Muscle layer of duodenum (tissue), 2 donors: ENCODE measurements at regions not wholly inside any gene's neighbourhood (a gene's known extent, or its start where the extent isn't known, plus 50 kb on each side); places are given as distances from the start of the nearest gene placed in this dataset.
"Not testable (repeated sequence)": the region's sequence is repeated elsewhere in the genome, so short reads cannot be mapped to it uniquely, and the experiment has no call there.

Experiments used
- H3K27ac ChIP-seq: one replicate; pipeline ENCODE4 v1.7.0; 2013; ENCODE audit warnings: mild to moderate bottlenecking, low read length
- H3K27me3 ChIP-seq: one replicate; pipeline ENCODE4 v1.7.0; 2013; ENCODE audit warnings: low read depth, mild to moderate bottlenecking, control low read depth, low read length
- H3K36me3 ChIP-seq, 2 donors: one replicate each; pipeline ENCODE4 v1.7.0; 2013; ENCODE audit warnings: low read length in 2 of 2, control low read depth in 1 of 2, mild to moderate bottlenecking in 1 of 2; ENCODE audit not compliant: insufficient read depth in 2 of 2, control insufficient read depth in 1 of 2
- H3K4me1 ChIP-seq, 2 donors: one replicate each; pipeline ENCODE4 v1.7.0; 2013; ENCODE audit warnings: low read length in 2 of 2, mild to moderate bottlenecking in 2 of 2, control low read depth in 1 of 2, moderate library complexity in 1 of 2; ENCODE audit not compliant: insufficient read depth in 2 of 2, control insufficient read depth in 1 of 2
- H3K4me3 ChIP-seq, 2 donors: one replicate each; pipeline ENCODE4 v1.7.0; 2013; ENCODE audit warnings: low read length in 2 of 2, low read depth in 1 of 2, mild to moderate bottlenecking in 1 of 2
- H3K9me3 ChIP-seq, 2 donors: one replicate each; pipeline ENCODE4 v1.7.0; 2013; ENCODE audit warnings: low read length in 2 of 2, control low read depth in 1 of 2, mild to moderate bottlenecking in 1 of 2; ENCODE audit not compliant: control insufficient read depth in 1 of 2
- donor health status: healthy.

GRCh38 chr2:53064154-53064553 is 703.5 kb upstream of the CHAC2 start:
- H3K4me1 ChIP-seq = no peaks in the 10 kb centered on the region
- H3K9me3 ChIP-seq = no peaks in the 10 kb centered on the region
- no peak overlapping the region for H3K27ac ChIP-seq
- no peaks in the 10 kb centered on the region for H3K36me3 ChIP-seq
- no peak overlapping the region for H3K4me3 ChIP-seq
- no peaks in the 10 kb centered on the region for H3K27me3 ChIP-seq

- H3K9me3 ChIP-seq = no peaks in the 10 kb centered on the region
- no peaks in the 10 kb centered on the region for H3K36me3 ChIP-seq
- H3K27me3 ChIP-seq = no peaks in the 10 kb centered on the region
- H3K4me1 ChIP-seq = no peaks in the 10 kb centered on the region
- H3K4me3 ChIP-seq = no peak overlapping the region
- no peak overlapping the region for H3K27ac ChIP-seq
These were observed 709.1 kb upstream of the CHAC2 start for GRCh38 chr2:53058526-53058925.

- Histone ChIP-seq H3K27me3 (no peaks in the 10 kb centered on the region), H3K9me3 (no peaks in the 10 kb centered on the region), H3K4me3 (no peak overlapping the region), H3K4me1 (no peaks in the 10 kb centered on the region), H3K36me3 (no peaks in the 10 kb centered on the region), H3K27ac (no peak overlapping the region)
These were observed 713.7 kb upstream of the CHAC2 start for GRCh38 chr2:53053937-53054336.

GRCh38 chr2:53051157-53051556 is 716.4 kb upstream of the CHAC2 start:
- Histone ChIP-seq H3K27ac (no peak overlapping the region), H3K36me3 (no peaks in the 10 kb centered on the region), H3K4me3 (no peak overlapping the region), H3K27me3 (no peaks in the 10 kb centered on the region), H3K9me3 (peaks cover 0 to 3% of the 10 kb centered on the region in 2 donors), H3K4me1 (no peaks in the 10 kb centered on the region)

- Histone ChIP-seq H3K4me3 (no peak overlapping the region), H3K9me3 (no peaks in the 10 kb centered on the region), H3K27me3 (no peaks in the 10 kb centered on the region), H3K36me3 (no peaks in the 10 kb centered on the region), H3K27ac (no peak overlapping the region), H3K4me1 (no peaks in the 10 kb centered on the region)
These were observed 726.9 kb upstream of the CHAC2 start for GRCh38 chr2:53040536-53041229.

GRCh38 chr2:53036196-53036595 is 731.4 kb upstream of the CHAC2 start:
- Histone ChIP-seq H3K9me3 (no peaks in the 10 kb centered on the region), H3K36me3 (no peaks in the 10 kb centered on the region), H3K4me3 (no peak overlapping the region), H3K27ac (no peak overlapping the region), H3K27me3 (no peaks in the 10 kb centered on the region), H3K4me1 (no peaks in the 10 kb centered on the region)

- Histone ChIP-seq H3K4me3 (no peak overlapping the region), H3K9me3 (no peaks in the 10 kb centered on the region), H3K4me1 (no peaks in the 10 kb centered on the region), H3K36me3 (no peaks in the 10 kb centered on the region), H3K27ac (no peak overlapping the region), H3K27me3 (no peaks in the 10 kb centered on the region)
These were observed 732.5 kb upstream of the CHAC2 start for GRCh38 chr2:53035153-53035552.

GRCh38 chr2:53033411-53033810 is 734.2 kb upstream of the CHAC2 start:
- Histone ChIP-seq H3K4me3 (no peak overlapping the region), H3K36me3 (no peaks in the 10 kb centered on the region), H3K9me3 (no peaks in the 10 kb centered on the region), H3K27me3 (no peaks in the 10 kb centered on the region), H3K27ac (no peak overlapping the region), H3K4me1 (no peaks in the 10 kb centered on the region)

GRCh38 chr2:53028746-53029423 is 738.7 kb upstream of the CHAC2 start:
- no peaks in the 10 kb centered on the region for H3K36me3 ChIP-seq
- no peaks in the 10 kb centered on the region for H3K27me3 ChIP-seq
- no peak overlapping the region for H3K4me3 ChIP-seq
- no peak overlapping the region for H3K27ac ChIP-seq
- H3K4me1 ChIP-seq = no peaks in the 10 kb centered on the region
- no peaks in the 10 kb centered on the region for H3K9me3 ChIP-seq

- no peaks in the 10 kb centered on the region for H3K4me1 ChIP-seq
- H3K9me3 ChIP-seq = no peaks in the 10 kb centered on the region
- no peaks in the 10 kb centered on the region for H3K27me3 ChIP-seq
- H3K27ac ChIP-seq = no peak overlapping the region
- no peak overlapping the region for H3K4me3 ChIP-seq
- no peaks in the 10 kb centered on the region for H3K36me3 ChIP-seq
These were observed 739.4 kb upstream of the CHAC2 start for GRCh38 chr2:53028225-53028624.

- not testable (repeated sequence) for H3K27me3 ChIP-seq, H3K9me3 ChIP-seq, H3K27ac ChIP-seq, H3K4me1 ChIP-seq, H3K4me3 ChIP-seq, H3K36me3 ChIP-seq
These were observed 745.4 kb upstream of the CHAC2 start for GRCh38 chr2:53022248-53022647.

- no peaks in the 10 kb centered on the region for H3K9me3 ChIP-seq
- no peaks in the 10 kb centered on the region for H3K36me3 ChIP-seq
- H3K27ac ChIP-seq = no peak overlapping the region
- no peaks in the 10 kb centered on the region for H3K27me3 ChIP-seq
- no peak overlapping the region for H3K4me3 ChIP-seq
- H3K4me1 ChIP-seq = no peaks in the 10 kb centered on the region
These were observed 745.8 kb upstream of the CHAC2 start for GRCh38 chr2:53021828-53022227.
